Neuronal stem cell (in vitro differentiated cells): ENCODE measurements at regions not wholly inside any gene's neighbourhood (a gene's known extent, or its start where the extent isn't known, plus 50 kb on each side); places are given as distances from the start of the nearest gene placed in this dataset.
A peak's percentile ranks its signal among the peaks of the same experiment; 100 is the strongest.
"Not testable (repeated sequence)": the region's sequence is repeated elsewhere in the genome, so short reads cannot be mapped to it uniquely, and the experiment has no call there.

Experiments used
- DNase-seq: peaks from one replicate; pipeline ENCODE4 v3.0.0-alpha.2; 2013; ENCODE audit warnings: low spot score
- H2AFZ ChIP-seq: one replicate; pipeline ENCODE4 v1.6.1; 2013; ENCODE audit warnings: mild to moderate bottlenecking, low read length, inconsistent platforms
- H2AK5ac ChIP-seq: 2 replicates; pipeline ENCODE4 v1.6.1; 2013; ENCODE audit warnings: low read depth, mild to moderate bottlenecking, inconsistent platforms, low read length, moderate library complexity, mixed read lengths
- H2BK120ac ChIP-seq: 2 replicates; pipeline ENCODE4 v1.6.1; 2013; ENCODE audit warnings: low read depth, mild to moderate bottlenecking, inconsistent platforms, low read length, moderate library complexity, mixed read lengths
- H2BK12ac ChIP-seq: one replicate; pipeline ENCODE4 v1.6.1; 2013; ENCODE audit warnings: low read length, inconsistent platforms
- H2BK15ac ChIP-seq: 2 replicates; pipeline ENCODE4 v1.6.1; 2013; ENCODE audit warnings: mild to moderate bottlenecking, low read length, inconsistent platforms, mixed read lengths
- H2BK5ac ChIP-seq: one replicate; pipeline ENCODE4 v1.6.1; 2013; ENCODE audit warnings: inconsistent platforms, mild to moderate bottlenecking, low read length, moderate library complexity
- H3K14ac ChIP-seq: one replicate; pipeline ENCODE4 v1.6.1; 2013; ENCODE audit warnings: low read length, inconsistent platforms
- H3K18ac ChIP-seq: 2 replicates; pipeline ENCODE4 v1.6.1; 2013; ENCODE audit warnings: low read length, inconsistent platforms
- H3K23ac ChIP-seq: 2 replicates; pipeline ENCODE4 v1.6.1; 2013; ENCODE audit warnings: low read depth, mild to moderate bottlenecking, mixed read lengths, low read length, inconsistent platforms; ENCODE audit not compliant: poor library complexity
- H3K27ac ChIP-seq: replicated peaks from 3 replicates; pipeline ENCODE4 v1.5.1; 2013; ENCODE audit warnings: low read length, inconsistent platforms
- H3K27me3 ChIP-seq, 3 experiments: 2 replicates each; pipeline ENCODE4 v1.6.1; 2013; ENCODE audit warnings: low read length in 3 of 3, mild to moderate bottlenecking in 2 of 3, inconsistent platforms in 1 of 3, low read depth in 1 of 3, mixed read lengths in 1 of 3, moderate library complexity in 1 of 3; ENCODE audit not compliant: control insufficient read depth in 3 of 3, insufficient read depth in 3 of 3
- H3K36me3 ChIP-seq, 2 donors: replicated peaks in 1 of 2; 2 replicates each; pipeline ENCODE4 v1.6.1; 2013; ENCODE audit warnings: low read length in 2 of 2; ENCODE audit not compliant: control insufficient read depth in 2 of 2, insufficient read depth in 2 of 2
- H3K4ac ChIP-seq: 2 replicates; pipeline ENCODE4 v1.6.1; 2013; ENCODE audit warnings: inconsistent platforms, mild to moderate bottlenecking, low read length, moderate library complexity
- H3K4me1 ChIP-seq, 2 donors: 1 replicate in 1 of 2; 2 replicates in 1 of 2; pipeline ENCODE4 v1.6.1; 2013; ENCODE audit warnings: low read length in 2 of 2, low read depth in 1 of 2; ENCODE audit not compliant: control insufficient read depth in 2 of 2, insufficient read depth in 1 of 2
- H3K4me2 ChIP-seq: one replicate; pipeline ENCODE4 v1.6.1; 2013; ENCODE audit warnings: mild to moderate bottlenecking, low read length, inconsistent platforms; ENCODE audit not compliant: insufficient read depth, poor library complexity, severe bottlenecking
- H3K4me3 ChIP-seq, 2 donors: 2 replicates each; pipeline ENCODE4 v1.5.1; 2013; ENCODE audit warnings: low read length in 2 of 2, mild to moderate bottlenecking in 2 of 2, inconsistent platforms in 1 of 2, moderate library complexity in 1 of 2
- H3K79me1 ChIP-seq: one replicate; pipeline ENCODE4 v1.6.1; 2013; ENCODE audit warnings: low read depth, mild to moderate bottlenecking, inconsistent platforms, low read length, moderate library complexity
- H3K9ac ChIP-seq: one replicate; pipeline ENCODE4 v1.6.1; 2013; ENCODE audit warnings: mild to moderate bottlenecking, low read depth, low read length, inconsistent platforms; ENCODE audit not compliant: poor library complexity
- H3K9me3 ChIP-seq, 2 donors: replicated peaks in 1 of 2; 2 replicates each; pipeline versions ENCODE3 to v1.6.1; 2013; ENCODE audit warnings: low read length in 2 of 2, mild to moderate bottlenecking in 2 of 2, inconsistent platforms in 1 of 2, low read depth in 1 of 2, mixed read lengths in 1 of 2, moderate library complexity in 1 of 2; ENCODE audit not compliant: control insufficient read depth in 2 of 2, insufficient read depth in 1 of 2
- H4K8ac ChIP-seq: one replicate; pipeline ENCODE4 v1.6.1; 2013; ENCODE audit warnings: low read depth, mild to moderate bottlenecking, inconsistent platforms, low read length, moderate library complexity
- H4K91ac ChIP-seq: one replicate; pipeline ENCODE4 v1.6.1; 2013; ENCODE audit warnings: low read length, low read depth, mild to moderate bottlenecking, inconsistent platforms; ENCODE audit not compliant: poor library complexity
- WGBS, 2 donors: extraction: QIAGEN DNeasy Blood & Tissue Kit; methylation state at CpG; one replicate each; pipeline ENCODE4 v1.1.7; 2013; ENCODE audit warnings: missing lambda C conversion rate in 2 of 2, mixed read lengths in 1 of 2; ENCODE audit not compliant: insufficient read length in 2 of 2, insufficient replicate concordance in 1 of 2; ENCODE audit errors: extremely low coverage in 2 of 2; 5-methylcytosine and 5-hydroxymethylcytosine counted together

DNA sequence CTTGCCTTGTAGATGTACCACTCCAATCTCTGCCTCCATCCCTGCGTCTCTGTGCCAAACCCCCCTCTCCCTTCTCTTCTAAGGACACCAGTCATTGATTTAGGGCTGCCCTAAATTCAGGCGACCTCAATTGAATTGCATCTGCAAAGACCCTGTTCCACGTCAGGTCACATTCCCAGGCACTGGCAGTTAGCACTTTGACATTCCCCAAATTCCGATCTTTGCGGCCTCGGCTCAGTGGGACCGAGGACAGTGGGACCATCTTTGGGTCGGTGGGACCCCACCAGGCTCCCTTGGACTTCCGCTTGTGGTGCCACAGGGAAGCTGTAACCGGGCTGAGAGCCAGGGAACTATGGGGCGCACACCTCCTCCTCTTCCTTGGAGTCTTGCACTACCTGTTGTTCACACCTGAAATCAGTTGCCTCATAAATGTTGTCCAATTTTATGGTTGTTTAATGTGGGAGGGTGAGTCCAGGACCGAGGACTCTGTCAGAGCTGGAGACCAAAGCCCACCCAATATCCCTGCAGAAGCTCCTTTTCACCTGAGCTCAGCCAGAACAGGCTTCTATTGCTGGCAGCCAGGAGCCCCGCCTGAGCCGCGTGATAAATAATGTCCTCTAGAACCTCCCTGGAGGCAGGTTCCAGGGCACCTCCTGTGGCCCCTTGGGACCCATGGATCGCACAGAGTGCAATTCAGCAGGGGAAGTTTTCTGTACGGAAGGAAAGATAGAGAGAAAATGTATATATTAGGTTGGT, 271.6 kb downstream of the EIPR1 start:
- Histone ChIP-seq H2BK120ac (no peak overlapping the region), H3K79me1 (no peaks in the 10 kb centered on the region), H3K36me3 (peaks cover 0 to 2% of the 10 kb centered on the region in 2 donors), H4K8ac (no peak overlapping the region), H2BK12ac (no peak overlapping the region), H2AFZ (no peak overlapping the region), H3K4me3 (no peak overlapping the region), H3K4me1 (peaks cover 0 to 15% of the 10 kb centered on the region in 2 donors), H3K9ac (no peak overlapping the region), H2BK15ac (peak overlapping the region; percentile 28), H3K9me3 (peaks cover 0 to 9% of the 10 kb centered on the region in 2 donors), H3K27me3 (peaks cover 0 to 3% (median 0%) of the 10 kb centered on the region in 3 experiments), H3K23ac (no peak overlapping the region), H4K91ac (no peak overlapping the region), H2BK5ac (no peak overlapping the region), H3K14ac (no peak overlapping the region), H3K4ac (no peak overlapping the region), H3K4me2 (no peak overlapping the region), H2AK5ac (no peak overlapping the region), H3K18ac (peak overlapping the region; percentile 5), H3K27ac (no peak overlapping the region)
- no CpG with 5 or more reads among the region's 17 CpGs for WGBS, 2 donors
- DNase-seq = no peak

DNA sequence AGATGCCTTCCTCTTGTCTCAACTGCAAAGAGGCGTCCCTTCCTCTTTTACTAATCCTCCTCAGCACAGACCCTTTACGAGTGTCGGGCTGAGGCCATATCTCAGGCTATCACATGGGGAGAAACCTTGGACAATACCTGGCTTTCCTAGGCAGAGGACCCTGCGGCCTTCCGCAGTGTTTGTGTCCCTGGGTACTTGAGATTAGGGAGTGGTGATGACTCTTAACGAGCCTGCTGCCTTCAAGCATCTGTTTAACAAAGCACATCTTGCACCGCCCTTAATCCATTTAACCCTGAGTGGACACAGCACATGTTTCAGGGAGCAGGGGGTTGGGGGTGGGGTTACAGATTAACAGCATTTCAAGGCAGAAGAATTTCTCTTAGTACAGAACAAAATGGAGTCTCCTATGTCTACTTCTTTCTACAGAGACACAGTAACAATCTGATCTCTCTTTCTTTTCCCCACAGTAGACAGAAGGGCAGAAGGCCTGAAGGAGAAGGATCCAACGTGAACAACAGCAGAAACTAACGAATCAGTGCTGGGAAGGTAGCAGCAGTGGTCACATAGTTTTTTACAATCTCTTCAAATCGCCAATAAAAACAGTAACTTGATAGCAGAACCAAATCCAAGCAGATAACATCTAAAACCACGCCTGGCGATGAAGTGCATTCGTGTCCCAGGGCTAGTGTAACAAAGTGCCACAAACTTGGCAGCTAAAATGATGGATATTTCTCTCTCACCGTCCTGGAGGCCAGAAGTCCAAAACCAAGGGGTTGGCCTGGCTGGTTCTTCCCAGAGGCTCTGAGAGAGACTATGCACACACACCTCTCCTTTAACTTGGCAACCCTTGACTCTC, 272.4 kb downstream of the EIPR1 start:
- not testable (repeated sequence) for H2BK120ac ChIP-seq, H3K36me3 ChIP-seq, H3K4me3 ChIP-seq, H3K23ac ChIP-seq, H3K27ac ChIP-seq, H4K91ac ChIP-seq, H3K4ac ChIP-seq, H3K27me3 ChIP-seq, H4K8ac ChIP-seq, H3K4me2 ChIP-seq, H2BK12ac ChIP-seq, H3K79me1 ChIP-seq, H2AK5ac ChIP-seq, H3K9me3 ChIP-seq, DNase-seq, H3K14ac ChIP-seq, H2BK5ac ChIP-seq, H3K9ac ChIP-seq, H2AFZ ChIP-seq
- Histone ChIP-seq H2BK15ac (peak overlapping the region; percentile 28), H3K4me1 (peaks cover 0 to 13% of the 10 kb centered on the region in 2 donors), H3K18ac (peak overlapping the region; percentile 61)
- WGBS, 2 donors = no CpG with 5 or more reads among the region's 14 CpGs

DNA sequence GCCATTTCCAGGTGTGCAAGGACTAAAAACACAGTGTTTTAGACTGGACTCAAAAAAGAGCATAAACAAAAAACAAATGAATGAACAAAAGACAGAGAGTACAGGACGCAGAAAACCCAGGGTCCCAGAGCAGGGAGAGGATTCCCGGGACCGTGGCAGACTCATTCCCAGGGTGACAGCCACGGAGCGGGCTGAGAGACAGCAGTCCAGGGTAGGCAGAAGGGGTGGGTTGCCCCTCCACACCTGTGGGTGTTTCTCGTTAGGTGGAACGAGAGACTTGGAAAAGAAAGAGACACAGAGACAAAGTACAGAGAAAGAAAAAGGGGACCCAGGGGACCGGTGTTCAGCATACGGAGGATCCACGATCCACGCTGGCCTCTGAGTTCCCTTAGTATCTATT, 273.4 kb downstream of the EIPR1 start:
- Histone ChIP-seq H3K27me3 (no peaks in the 10 kb centered on the region), H3K4ac (no peak overlapping the region), H4K91ac (no peak overlapping the region), H3K4me3 (no peak overlapping the region), H3K14ac (peak overlapping the region; percentile 12), H3K23ac (no peak overlapping the region), H4K8ac (no peak overlapping the region), H3K36me3 (no peaks in the 10 kb centered on the region), H3K9ac (no peak overlapping the region), H3K18ac (no peak overlapping the region), H2AK5ac (no peak overlapping the region), H2BK120ac (no peak overlapping the region), H3K27ac (no peak overlapping the region), H3K4me1 (peaks cover 0 to 13% of the 10 kb centered on the region in 2 donors), H2BK12ac (no peak overlapping the region), H3K9me3 (no peaks in the 10 kb centered on the region), H3K79me1 (no peaks in the 10 kb centered on the region), H2BK15ac (no peak overlapping the region), H2BK5ac (no peak overlapping the region), H2AFZ (no peak overlapping the region), H3K4me2 (no peak overlapping the region)
- WGBS, 2 donors = no CpG with 5 or more reads among the region's 11 CpGs
- no peak for DNase-seq

DNA sequence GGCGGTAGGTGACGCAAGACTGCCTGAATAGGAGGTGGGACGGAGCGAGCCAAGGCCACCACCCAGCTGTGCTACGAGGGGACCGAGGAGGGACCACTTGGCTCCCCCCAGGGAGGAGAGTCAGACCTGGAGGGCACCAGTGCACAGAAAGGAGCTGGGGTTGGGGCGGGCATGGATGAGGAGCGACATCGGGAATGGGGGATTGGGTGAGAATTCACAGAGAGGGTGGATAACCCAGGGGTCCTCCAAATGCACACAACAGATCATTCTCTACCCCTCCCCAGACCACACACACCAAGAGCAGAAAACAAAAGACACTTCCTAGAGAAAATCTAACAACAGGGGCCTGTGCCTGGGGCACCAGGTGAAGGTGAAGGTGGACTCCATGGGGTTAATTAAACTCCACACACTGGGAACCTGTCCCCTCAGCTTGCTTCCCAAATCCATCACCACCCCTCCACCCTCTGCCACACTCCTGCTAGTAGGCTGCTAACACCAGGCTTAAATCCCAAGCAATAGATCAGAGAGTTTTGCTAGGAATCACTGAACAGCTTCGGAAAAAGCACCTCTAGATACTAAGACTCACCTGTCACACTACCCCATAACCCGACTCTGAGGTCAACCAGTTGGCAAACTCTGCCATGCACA, 274.6 kb downstream of the EIPR1 start:
- Histone ChIP-seq H3K79me1 (no peaks in the 10 kb centered on the region), H3K4me1 (peaks cover 0 to 13% of the 10 kb centered on the region in 2 donors), H4K91ac (no peak overlapping the region), H2BK120ac (no peak overlapping the region), H2AFZ (no peak overlapping the region), H2BK12ac (no peak overlapping the region), H3K4me3 (no peak overlapping the region), H3K27ac (no peak overlapping the region), H3K14ac (peak overlapping the region; percentile 75), H3K4me2 (no peak overlapping the region), H3K4ac (no peak overlapping the region), H2BK5ac (no peak overlapping the region), H3K27me3 (no peaks in the 10 kb centered on the region), H2AK5ac (peak overlapping the region; percentile 93), H3K9me3 (no peaks in the 10 kb centered on the region), H3K36me3 (no peaks in the 10 kb centered on the region), H2BK15ac (peak overlapping the region; percentile 79), H3K23ac (no peak overlapping the region), H3K9ac (no peak overlapping the region), H3K18ac (peak overlapping the region; percentile 46), H4K8ac (no peak overlapping the region)
- WGBS, 2 donors = no CpG with 5 or more reads among the region's 11 CpGs
- DNase-seq = no peak
